GM12891 (cell line): ENCODE measurements at regions not wholly inside any gene's neighbourhood (a gene's known extent, or its start where the extent isn't known, plus 50 kb on each side); places are given as distances from the start of the nearest gene placed in this dataset.
"Not testable (repeated sequence)": the region's sequence is repeated elsewhere in the genome, so short reads cannot be mapped to it uniquely, and the experiment has no call there.

Experiments
- DNase-seq: peaks from one replicate; pipeline ENCODE4 v3.0.0; 2011; ENCODE audit warnings: low spot score; ENCODE audit not compliant: insufficient read length
- FAIRE-seq: peaks from 2 replicates; lab custom pipeline; 2011; peaks lifted over from hg19 to GRCh38; lab: Jason Lieb, UNC
- PAX5 ChIP-seq: IDR thresholded peaks from 2 replicates; pipeline ENCODE4 v1.6.1; 2011; ENCODE audit warnings: low read length, moderate library complexity, mild to moderate bottlenecking; ENCODE audit not compliant: insufficient read depth, severe bottlenecking
- POLR2A ChIP-seq: IDR thresholded peaks from 2 replicates; pipeline ENCODE4 v1.6.1; 2011; ENCODE audit warnings: low read depth, low read length, control low read depth
- POLR2AphosphoS5 ChIP-seq: IDR thresholded peaks from 2 replicates; pipeline ENCODE4 v1.6.1; 2011; ENCODE audit warnings: low read depth, low read length, control low read depth
- POU2F2 ChIP-seq: IDR thresholded peaks from 2 replicates; pipeline ENCODE4 v1.6.1; 2011; ENCODE audit warnings: low read depth, mild to moderate bottlenecking, control low read depth, low read length, moderate library complexity
- SPI1 ChIP-seq: IDR thresholded peaks from 2 replicates; pipeline ENCODE4 v1.6.1; 2011; ENCODE audit warnings: low read depth, low read length, control low read depth
- TAF1 ChIP-seq: IDR thresholded peaks from 2 replicates; pipeline ENCODE4 v1.6.1; 2011; ENCODE audit warnings: low read depth, low read length, control low read depth

DNA sequence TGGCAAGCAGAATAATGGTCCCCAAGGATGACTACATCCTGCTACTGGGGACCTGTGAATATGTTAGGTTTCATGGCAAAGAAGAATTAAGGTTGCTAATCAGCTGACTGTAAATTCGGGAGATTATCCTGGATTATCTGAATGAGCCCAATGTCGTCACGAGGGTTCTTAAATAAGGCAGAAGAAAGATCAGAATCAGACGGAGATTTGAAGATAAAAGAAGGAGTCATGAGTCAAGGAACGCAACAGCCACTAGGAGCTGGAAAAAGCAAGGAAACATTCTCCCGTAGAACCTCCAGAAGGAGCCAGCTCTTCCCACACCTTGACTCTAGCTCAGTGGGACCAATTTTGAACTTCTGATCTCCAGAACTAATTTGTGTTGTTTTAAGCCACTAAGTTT is 82.9 kb upstream of the APBB1IP start:
- DNase-seq: no peak
- no peak for FAIRE-seq
- TF ChIP-seq SPI1 (no peak), TAF1 (no peak), POU2F2 (no peak), POLR2AphosphoS5 (no peak), POLR2A (no peak), PAX5 (no peak)

DNA sequence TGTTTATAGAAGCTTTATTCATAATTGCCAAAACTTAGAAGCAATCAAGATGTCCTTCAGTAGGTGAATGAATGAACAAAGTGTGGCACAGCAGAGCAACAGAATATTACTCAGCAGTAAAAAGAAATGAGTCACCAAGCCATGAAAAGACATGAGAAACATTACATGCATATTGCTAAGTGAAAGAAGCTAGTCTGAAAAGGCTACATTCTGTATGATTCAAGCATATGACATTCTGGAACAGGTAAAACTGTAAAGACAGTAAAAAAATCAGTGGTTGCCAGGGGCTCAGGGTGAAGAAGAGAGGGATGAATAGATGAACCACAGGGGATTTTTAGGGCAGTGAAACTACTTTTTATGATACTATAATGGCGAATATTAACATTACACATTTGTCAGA is 80.9 kb upstream of the APBB1IP start:
- FAIRE-seq: peak; percentile 26

DNA sequence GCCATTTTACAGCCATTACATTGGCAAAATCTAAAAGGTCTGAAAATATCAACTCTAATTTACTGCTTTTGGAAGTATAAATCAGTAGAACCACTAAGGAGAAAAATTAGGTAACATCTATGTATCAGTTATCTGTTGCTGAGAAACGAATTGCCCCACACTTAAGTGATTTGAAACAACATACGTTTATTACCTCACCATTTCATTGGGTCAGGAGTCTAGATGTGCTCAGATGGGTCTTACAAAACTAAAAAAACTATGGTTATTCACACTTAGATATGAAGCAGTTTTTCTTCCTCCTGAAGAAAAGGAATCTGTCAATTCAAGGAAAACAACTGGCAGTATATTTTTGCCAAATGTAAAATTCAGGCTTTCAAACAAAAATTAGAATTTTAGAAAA is 80.1 kb upstream of the APBB1IP start:
- FAIRE-seq: no peak
- TF ChIP-seq SPI1: no peak

More for the DNA sequence above, 80.9 kb upstream of the APBB1IP start:
- no peak for TF ChIP-seq TAF1
- TF ChIP-seq PAX5: no peak
- no peak for TF ChIP-seq POLR2AphosphoS5
- TF ChIP-seq POU2F2: no peak
- TF ChIP-seq POLR2A: no peak
- no peak for TF ChIP-seq SPI1
- DNase-seq: no peak

DNA sequence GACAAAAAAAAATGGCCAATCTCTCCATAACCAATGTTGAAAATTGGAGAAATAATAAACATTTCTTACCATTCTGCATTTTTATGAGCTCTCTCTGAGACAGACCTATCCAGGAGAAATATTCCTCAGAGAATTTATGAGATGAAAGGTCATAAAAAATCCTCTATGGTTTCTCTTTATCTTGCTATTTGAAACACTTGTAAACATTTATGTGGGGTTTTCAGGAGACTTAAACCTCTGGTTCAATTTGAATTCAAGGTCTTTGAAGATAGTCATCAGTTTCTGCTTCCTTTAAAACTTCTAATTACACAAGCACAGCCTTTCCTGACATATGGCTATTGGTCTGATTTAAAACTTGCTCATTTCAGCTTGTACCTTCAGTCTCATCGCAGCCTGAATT is 78.5 kb upstream of the APBB1IP start:
- no peak for TF ChIP-seq POLR2A
- DNase-seq (no peak), FAIRE-seq (no peak)

More for the DNA sequence above, 80.1 kb upstream of the APBB1IP start:
- no peak for DNase-seq

DNA sequence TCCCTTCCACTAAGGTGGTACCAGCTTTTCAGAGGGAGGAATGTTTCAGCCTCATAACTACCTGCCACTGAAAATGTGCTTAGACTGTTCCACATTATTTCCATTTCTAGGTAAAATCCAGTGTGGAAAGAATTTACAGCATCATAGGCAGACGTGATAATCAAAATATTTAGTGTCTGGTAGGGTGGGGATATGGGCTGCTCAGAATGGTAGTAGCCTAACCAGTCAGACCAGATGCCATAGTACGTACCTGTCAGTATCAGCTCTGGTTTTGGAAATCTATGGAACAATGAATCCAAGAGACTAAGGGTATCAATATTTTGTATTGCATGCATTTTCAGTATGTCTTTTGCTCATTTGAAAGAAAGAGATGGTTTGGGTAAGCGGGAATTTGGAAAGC is 76.8 kb upstream of the APBB1IP start:
- FAIRE-seq (peak; percentile 47), DNase-seq (no peak)
- TF ChIP-seq TAF1: no peak
- no peak for TF ChIP-seq SPI1
- no peak for TF ChIP-seq POLR2AphosphoS5
- TF ChIP-seq POU2F2: no peak
- TF ChIP-seq POLR2A: no peak
- TF ChIP-seq PAX5: no peak

DNA sequence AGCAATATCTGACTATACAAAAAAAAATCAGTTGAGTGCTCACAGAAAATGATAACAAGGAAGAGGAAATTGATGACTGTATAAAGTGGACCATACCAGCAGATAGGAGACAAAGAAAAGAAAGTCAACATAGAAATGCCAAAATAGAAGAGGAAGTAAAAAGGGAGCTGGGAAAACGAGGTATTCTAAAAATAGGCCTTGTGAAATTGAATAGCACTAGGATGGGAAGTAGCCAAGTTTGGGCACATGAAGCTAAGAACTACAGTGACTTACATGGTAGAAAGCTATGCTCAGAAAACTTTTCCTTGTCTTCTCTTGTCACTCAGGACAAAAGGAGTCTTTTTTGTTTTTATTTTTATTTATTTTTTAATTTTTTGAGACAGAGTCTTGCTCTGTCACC is 76.2 kb upstream of the APBB1IP start:
- no peak for FAIRE-seq
- no peak for TF ChIP-seq POU2F2
- no peak for TF ChIP-seq POLR2AphosphoS5
- no peak for TF ChIP-seq POLR2A
- no peak for TF ChIP-seq PAX5
- TF ChIP-seq TAF1: no peak
- TF ChIP-seq SPI1: no peak
- DNase-seq: no peak

DNA sequence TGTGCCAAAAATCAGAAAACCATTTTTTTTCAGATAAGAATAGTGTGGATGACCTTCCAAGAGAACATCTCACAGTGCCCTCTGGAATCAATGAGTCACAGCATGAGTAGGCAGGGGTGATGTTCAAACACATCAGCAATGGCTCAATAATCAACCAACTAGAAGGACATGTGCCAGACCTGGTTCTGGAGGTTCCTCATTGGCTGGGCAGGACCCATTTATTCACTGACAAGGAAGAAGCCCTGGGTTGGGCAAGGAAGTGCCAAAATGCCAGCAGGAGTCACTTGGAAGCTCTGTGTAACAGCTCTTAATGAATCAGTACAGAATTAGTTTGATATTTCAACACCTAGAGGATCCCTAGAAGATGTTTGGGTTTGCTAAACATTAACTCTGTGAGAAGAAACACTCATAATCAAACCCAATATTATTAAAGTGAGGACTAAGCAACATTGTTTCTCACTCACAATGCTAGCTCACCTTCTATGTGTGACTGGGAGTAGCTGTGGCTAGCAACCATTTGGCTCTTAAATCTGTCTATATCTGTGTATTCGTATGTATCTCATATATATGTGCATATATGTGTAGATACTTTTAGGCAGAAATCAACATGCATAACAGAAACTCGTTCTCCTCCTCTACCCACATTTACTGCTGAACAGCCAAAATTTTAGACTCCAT is 72.3 kb upstream of the APBB1IP start:
- TF ChIP-seq POLR2A (no peak), PAX5 (no peak), POU2F2 (no peak), SPI1 (no peak)
- DNase-seq (no peak), FAIRE-seq (no peak)

DNA sequence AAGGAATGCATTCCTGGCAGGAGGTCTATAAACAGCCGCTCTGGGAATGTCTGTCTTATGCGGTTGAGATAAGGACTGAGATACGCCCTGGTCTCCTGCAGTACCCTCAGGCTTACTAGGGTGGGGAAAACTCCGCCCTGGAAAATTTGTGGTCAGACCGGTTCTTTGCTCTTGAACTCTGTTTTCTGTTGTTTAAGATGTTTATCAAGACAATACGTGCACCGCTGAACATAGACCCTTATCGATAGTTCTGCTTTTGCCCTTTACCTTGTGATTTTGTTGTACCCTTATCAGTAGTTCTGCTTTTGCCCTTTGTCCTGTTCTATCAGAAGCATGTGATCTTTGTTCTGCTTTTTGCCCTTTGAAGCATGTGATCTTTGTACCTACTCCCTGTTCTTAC is 71.1 kb upstream of the APBB1IP start:
- FAIRE-seq, DNase-seq: not testable (repeated sequence)

DNA sequence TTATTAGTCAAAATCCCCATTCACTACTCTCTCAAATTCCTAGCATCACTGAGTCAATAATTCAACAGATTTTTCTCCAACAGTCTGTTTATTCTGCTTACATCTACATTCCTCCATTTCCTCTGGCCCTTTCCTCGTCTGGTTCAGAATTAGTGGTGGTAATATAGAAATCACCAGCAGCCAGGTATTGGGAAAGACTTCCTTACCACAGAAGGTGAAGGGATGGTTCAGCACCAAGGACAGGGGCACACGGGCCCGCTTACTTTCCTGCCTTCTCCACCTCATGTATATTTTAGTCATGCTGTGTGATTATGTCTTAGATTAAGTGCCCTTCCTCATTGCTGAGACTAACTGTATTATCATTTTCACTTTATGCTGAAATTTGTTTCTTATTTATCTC is 70.4 kb upstream of the APBB1IP start:
- TF ChIP-seq PAX5 (no peak), SPI1 (no peak; the same call in 1 of the 2 replicates), POU2F2 (no peak), POLR2AphosphoS5 (no peak), POLR2A (no peak), TAF1 (no peak)
- no peak for DNase-seq
- peak; percentile 94 for FAIRE-seq

DNA sequence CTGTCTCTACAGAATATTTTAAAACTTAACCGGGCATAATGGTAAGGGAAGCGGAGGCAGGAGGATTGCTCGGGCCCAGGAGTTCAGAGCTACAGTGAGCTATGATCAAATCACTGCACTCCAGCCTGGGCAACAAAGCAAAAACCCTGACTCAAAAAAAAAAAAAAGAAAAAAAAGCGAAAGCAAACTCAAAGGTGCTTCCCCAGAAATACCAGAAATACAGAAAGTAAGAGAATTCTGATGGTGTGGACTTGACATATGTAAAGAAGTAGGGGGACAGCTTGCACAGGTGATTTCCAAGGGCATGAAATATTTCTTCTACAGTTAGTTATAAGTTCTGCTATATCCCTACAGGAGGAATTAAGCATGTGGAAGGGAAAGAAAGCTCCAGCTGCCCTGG is 69.7 kb upstream of the APBB1IP start:
- DNase-seq: no peak
- FAIRE-seq: peak; percentile 16
- no peak for TF ChIP-seq PAX5
- TF ChIP-seq POLR2AphosphoS5: no peak
- TF ChIP-seq SPI1: no peak
- TF ChIP-seq TAF1: no peak
- TF ChIP-seq POLR2A: no peak
- TF ChIP-seq POU2F2: no peak
